ENCODE measurements at regions not wholly inside any gene's neighbourhood (a gene's known extent, or its start where the extent isn't known, plus 50 kb on each side); places are given as distances from the start of the nearest gene placed in this dataset.
"Not testable (repeated sequence)": the region's sequence is repeated elsewhere in the genome, so short reads cannot be mapped to it uniquely, and the experiment has no call there.

DNA sequence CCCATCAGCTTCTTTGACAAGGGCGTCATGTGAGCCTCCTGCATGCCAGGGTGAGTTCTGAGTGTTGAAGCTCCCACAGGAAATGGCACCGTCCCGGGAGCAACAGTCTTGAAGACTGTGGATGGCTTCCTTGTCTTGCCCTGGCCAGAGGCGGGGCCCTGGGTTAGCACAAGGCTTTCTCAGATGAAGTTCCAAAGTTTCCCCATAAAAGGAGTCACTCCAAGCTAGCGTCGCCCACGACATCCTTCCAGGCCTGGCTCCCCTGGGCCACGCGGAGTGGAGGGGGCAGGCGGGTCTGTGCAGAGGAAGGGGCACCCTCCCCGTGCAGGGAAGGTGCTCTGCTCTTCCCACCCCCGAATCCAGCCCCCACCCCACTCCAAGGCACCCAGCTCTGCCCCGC lies 4426.1 kb upstream of the TPTE start:
- H3K4me1 ChIP-seq (ENCODE audit: control insufficient read depth in 2 of 3, insufficient read depth in 2 of 3, low read depth in 1 of 3, low read length in 3 of 3); H3K27ac ChIP-seq (ENCODE audit: low read depth in 2 of 2, low read length in 2 of 2); H3K36me3 ChIP-seq (ENCODE audit: control insufficient read depth in 2 of 3, insufficient read depth in 3 of 3, low read length in 3 of 3); FAIRE-seq; H3K9ac ChIP-seq (ENCODE audit: low read length in 3 of 3); H3K27me3 ChIP-seq (ENCODE audit: control insufficient read depth, insufficient read depth, low read length); H3K9me3 ChIP-seq (ENCODE audit: control insufficient read depth in 2 of 3, insufficient read depth in 1 of 3, low read length in 3 of 3); intact Hi-C loops (cut with DNase I); DNase-seq; H3K4me3 ChIP-seq (ENCODE audit: low read length in 3 of 3): not testable (repeated sequence)

DNA sequence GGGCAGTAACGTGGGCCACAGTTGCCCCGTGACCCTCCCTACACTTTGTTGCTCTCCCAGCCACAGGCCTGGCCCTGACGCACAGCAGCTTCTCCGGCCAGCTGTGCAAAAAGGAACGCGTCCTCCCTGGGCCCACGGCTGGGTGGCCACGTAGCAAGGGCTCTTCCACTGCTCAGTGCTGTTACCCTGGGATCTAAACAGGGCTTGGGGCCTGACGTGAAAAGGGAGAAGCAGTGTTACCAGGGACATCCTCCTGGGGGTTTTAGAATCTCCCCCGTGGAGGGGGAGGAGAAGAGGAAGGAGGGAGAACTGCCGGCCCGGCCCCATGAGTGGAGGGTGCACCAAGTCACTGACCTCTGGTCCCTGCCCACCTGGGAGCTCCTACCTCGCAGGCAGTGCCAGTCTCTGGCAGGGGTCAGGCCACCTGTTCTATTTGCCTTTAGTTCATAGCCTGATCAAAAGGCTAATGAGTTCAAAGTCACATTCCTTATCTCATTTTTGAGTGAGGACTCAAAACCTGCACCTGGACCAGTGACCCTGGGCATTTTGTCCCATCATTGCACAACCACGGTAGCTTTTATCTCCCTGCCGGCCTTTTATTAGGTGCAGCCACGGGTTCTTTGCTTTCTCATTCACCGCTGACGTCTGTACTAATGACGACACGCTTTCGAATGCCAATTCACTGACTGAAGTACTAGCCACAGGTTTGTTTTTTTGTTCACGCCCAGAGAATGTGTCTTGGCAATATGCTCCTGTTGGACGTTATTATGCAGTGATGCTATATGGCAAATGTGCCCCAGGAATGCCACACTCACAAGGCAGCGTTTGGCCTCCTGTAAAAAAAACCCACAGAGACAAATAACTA lies 4424.6 kb upstream of the TPTE start:
- H3K27ac ChIP-seq (ENCODE audit: low read depth in 2 of 2, low read length in 2 of 2); H3K4me1 ChIP-seq (ENCODE audit: control insufficient read depth in 2 of 3, insufficient read depth in 2 of 3, low read depth in 1 of 3, low read length in 3 of 3); H3K4me3 ChIP-seq (ENCODE audit: low read length in 3 of 3); intact Hi-C loops (cut with DNase I); DNase-seq; H3K27me3 ChIP-seq (ENCODE audit: control insufficient read depth, insufficient read depth, low read length); H3K9ac ChIP-seq (ENCODE audit: low read length in 3 of 3); H3K9me3 ChIP-seq (ENCODE audit: control insufficient read depth in 2 of 3, insufficient read depth in 1 of 3, low read length in 3 of 3); H3K36me3 ChIP-seq (ENCODE audit: control insufficient read depth in 2 of 3, insufficient read depth in 3 of 3, low read length in 3 of 3); FAIRE-seq: not testable (repeated sequence)

DNA sequence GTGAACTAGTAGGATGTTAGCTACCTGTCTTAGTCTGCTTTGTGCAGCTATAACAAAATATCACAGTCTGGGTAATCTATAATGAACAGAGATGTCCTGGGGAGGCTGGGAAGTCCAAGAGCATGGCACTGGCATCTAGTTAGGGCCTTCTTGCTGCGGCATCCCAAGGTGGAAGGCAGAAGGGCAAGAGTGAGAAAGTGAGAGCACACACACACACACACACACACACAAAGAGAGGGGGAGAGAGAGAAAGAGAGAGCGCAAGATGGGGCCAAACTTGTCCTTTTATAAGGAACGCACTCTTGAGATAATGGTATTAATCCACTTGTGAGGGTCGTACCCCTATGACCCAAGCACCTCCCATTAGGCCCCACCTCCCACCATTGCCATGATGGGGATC lies 4423.6 kb upstream of the TPTE start:
- H3K27me3 ChIP-seq (ENCODE audit: control insufficient read depth, insufficient read depth, low read length); H3K36me3 ChIP-seq (ENCODE audit: control insufficient read depth in 2 of 3, insufficient read depth in 3 of 3, low read length in 3 of 3); H3K9ac ChIP-seq (ENCODE audit: low read length in 3 of 3); DNase-seq; H3K9me3 ChIP-seq (ENCODE audit: control insufficient read depth in 2 of 3, insufficient read depth in 1 of 3, low read length in 3 of 3); FAIRE-seq; H3K4me1 ChIP-seq (ENCODE audit: control insufficient read depth in 2 of 3, insufficient read depth in 2 of 3, low read depth in 1 of 3, low read length in 3 of 3); H3K27ac ChIP-seq (ENCODE audit: low read depth in 2 of 2, low read length in 2 of 2); H3K4me3 ChIP-seq (ENCODE audit: low read length in 3 of 3); intact Hi-C loops (cut with DNase I): not testable (repeated sequence)

DNA sequence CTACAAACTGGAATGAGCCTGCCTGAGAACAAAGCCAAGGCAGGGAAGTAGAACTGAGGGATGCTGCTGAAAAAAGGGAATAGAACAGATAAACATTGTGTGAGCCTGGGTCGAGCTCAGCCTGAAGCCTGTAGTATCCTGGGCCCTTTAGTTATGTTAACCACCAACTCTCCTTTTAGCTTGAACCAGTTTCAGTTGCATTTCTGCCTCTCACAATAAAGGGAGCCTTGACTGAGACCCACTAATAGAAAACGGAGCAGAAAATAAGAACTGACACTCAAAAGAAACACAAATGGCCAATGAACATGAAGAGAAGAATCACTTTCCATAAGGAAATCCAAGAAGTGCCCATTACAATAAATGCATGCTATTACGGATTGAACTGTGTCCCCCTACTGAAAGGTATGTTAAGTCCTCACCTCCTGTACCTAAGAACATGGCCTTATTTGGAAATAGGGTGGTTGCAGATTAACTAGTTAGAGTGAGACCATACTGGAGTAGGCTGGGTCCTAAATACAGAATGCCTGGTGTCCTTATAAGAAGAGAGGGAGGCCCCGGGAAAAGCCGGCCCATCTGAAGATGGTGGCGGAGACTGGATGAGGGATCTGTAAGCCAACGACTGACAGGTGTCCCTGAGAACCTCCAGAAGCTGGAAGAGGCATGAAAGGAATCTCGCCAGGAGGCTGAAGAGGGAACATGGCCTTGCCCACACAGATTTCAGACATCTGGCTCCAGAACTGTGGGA lies 4423.0 kb upstream of the TPTE start:
- H3K9me3 ChIP-seq (ENCODE audit: control insufficient read depth in 2 of 3, insufficient read depth in 1 of 3, low read length in 3 of 3); H3K4me1 ChIP-seq (ENCODE audit: control insufficient read depth in 2 of 3, insufficient read depth in 2 of 3, low read depth in 1 of 3, low read length in 3 of 3); H3K4me3 ChIP-seq (ENCODE audit: low read length in 3 of 3); H3K27ac ChIP-seq (ENCODE audit: low read depth in 2 of 2, low read length in 2 of 2); H3K9ac ChIP-seq (ENCODE audit: low read length in 3 of 3); H3K36me3 ChIP-seq (ENCODE audit: control insufficient read depth in 2 of 3, insufficient read depth in 3 of 3, low read length in 3 of 3); FAIRE-seq; intact Hi-C loops (cut with DNase I); H3K27me3 ChIP-seq (ENCODE audit: control insufficient read depth, insufficient read depth, low read length): not testable (repeated sequence)
- DNase-seq, result peak in 1 of 5 donors; percentile 22

DNA sequence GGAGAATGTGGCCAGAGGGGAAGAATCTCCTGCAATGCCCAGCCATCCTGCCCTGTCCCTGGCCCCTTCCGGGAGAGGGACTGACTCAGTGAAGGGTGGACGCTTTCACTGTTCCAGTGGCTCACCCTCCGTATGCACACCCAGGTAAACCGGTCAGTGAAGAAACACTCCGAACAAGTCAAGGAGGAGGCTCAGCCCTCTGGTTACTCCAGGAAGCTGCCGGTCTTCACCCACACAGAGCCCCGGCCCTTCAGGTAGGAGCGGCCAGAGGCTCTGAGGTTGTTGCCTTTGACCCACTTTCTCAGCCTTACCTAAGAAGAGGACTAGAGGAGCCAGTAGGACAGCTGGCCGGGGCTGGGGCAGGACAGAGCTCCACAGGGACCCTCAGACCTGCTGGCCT lies 4419.8 kb upstream of the TPTE start:
- FAIRE-seq; H3K9me3 ChIP-seq (ENCODE audit: control insufficient read depth in 2 of 3, insufficient read depth in 1 of 3, low read length in 3 of 3); H3K27me3 ChIP-seq (ENCODE audit: control insufficient read depth, insufficient read depth, low read length); H3K9ac ChIP-seq (ENCODE audit: low read length in 3 of 3); DNase-seq; H3K36me3 ChIP-seq (ENCODE audit: control insufficient read depth in 2 of 3, insufficient read depth in 3 of 3, low read length in 3 of 3); H3K4me1 ChIP-seq (ENCODE audit: control insufficient read depth in 2 of 3, insufficient read depth in 2 of 3, low read depth in 1 of 3, low read length in 3 of 3); H3K27ac ChIP-seq (ENCODE audit: low read depth in 2 of 2, low read length in 2 of 2); intact Hi-C loops (cut with DNase I); H3K4me3 ChIP-seq (ENCODE audit: low read length in 3 of 3): not testable (repeated sequence)

DNA sequence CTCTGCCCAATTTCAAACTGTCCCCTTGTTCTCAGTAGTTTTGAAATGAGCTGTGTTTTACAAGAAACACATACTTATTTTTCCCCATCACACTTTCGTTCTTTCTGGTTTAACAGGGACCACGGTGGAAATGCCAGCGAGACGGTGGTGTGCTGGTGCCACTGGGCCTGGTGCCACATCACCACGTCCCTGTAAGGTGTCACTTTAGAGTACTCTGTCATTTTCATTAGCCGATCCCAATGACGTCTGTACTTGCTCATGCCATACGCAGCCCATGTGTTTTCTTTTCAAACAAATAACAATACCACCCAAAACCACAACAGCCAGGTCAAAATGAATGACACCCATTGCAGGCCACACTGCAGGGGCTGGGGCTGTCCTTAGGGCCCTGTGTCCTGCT lies 4416.8 kb upstream of the TPTE start:
- intact Hi-C loops (cut with DNase I); H3K27me3 ChIP-seq (ENCODE audit: control insufficient read depth, insufficient read depth, low read length); DNase-seq; H3K27ac ChIP-seq (ENCODE audit: low read depth in 2 of 2, low read length in 2 of 2); H3K9ac ChIP-seq (ENCODE audit: low read length in 3 of 3); H3K4me3 ChIP-seq (ENCODE audit: low read length in 3 of 3); H3K4me1 ChIP-seq (ENCODE audit: control insufficient read depth in 2 of 3, insufficient read depth in 2 of 3, low read depth in 1 of 3, low read length in 3 of 3); FAIRE-seq; H3K9me3 ChIP-seq (ENCODE audit: control insufficient read depth in 2 of 3, insufficient read depth in 1 of 3, low read length in 3 of 3); H3K36me3 ChIP-seq (ENCODE audit: control insufficient read depth in 2 of 3, insufficient read depth in 3 of 3, low read length in 3 of 3): not testable (repeated sequence)

DNA sequence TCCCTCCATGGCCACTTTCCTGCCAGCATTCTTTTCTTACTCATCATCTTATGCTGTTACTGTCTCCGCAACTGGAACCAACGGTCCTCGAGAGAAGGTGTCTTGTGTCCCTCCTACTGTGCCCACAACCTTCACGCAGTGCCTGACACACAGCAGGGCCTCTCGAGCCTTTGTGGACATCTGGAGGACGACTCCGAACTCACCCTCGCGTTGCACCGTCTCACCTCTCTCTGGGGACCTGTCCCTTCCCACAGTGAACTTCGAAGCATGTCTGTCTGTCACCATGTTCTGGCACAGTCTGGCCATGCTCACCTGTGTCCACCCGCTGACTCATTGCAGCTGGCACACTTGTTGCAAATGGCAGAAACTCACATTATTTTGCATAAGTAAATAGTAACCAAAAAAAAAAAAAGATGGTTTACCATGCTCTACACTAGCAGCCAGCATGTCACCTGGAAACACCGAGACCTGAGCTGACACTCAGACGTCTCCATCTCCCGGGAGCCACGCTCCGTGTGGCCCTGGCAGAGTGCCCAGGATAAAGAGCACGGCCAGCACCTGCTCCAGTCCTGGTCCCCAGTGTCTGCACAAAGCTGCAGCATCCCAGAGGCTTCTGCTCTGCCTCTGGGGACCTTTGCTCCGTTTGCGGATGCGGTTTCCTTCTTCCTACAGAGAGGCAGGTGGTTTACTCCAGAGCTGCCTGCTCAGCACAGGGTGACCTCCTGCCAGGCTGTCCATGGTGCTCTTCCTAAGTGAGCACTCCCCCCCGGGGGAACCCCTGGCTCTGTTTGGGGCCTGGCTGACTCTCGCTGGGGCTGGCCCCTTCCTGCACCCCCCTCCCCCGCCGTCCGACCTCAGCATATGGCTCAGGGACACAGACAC lies 4414.5 kb upstream of the TPTE start:
- H3K27ac ChIP-seq (ENCODE audit: low read depth in 2 of 2, low read length in 2 of 2); H3K4me3 ChIP-seq (ENCODE audit: low read length in 3 of 3); H3K36me3 ChIP-seq (ENCODE audit: control insufficient read depth in 2 of 3, insufficient read depth in 3 of 3, low read length in 3 of 3); H3K9ac ChIP-seq (ENCODE audit: low read length in 3 of 3); H3K4me1 ChIP-seq (ENCODE audit: control insufficient read depth in 2 of 3, insufficient read depth in 2 of 3, low read depth in 1 of 3, low read length in 3 of 3); H3K9me3 ChIP-seq (ENCODE audit: control insufficient read depth in 2 of 3, insufficient read depth in 1 of 3, low read length in 3 of 3); FAIRE-seq; intact Hi-C loops (cut with DNase I); H3K27me3 ChIP-seq (ENCODE audit: control insufficient read depth, insufficient read depth, low read length): not testable (repeated sequence)
- peak in 1 of 5 donors; percentile 18 for DNase-seq

DNA sequence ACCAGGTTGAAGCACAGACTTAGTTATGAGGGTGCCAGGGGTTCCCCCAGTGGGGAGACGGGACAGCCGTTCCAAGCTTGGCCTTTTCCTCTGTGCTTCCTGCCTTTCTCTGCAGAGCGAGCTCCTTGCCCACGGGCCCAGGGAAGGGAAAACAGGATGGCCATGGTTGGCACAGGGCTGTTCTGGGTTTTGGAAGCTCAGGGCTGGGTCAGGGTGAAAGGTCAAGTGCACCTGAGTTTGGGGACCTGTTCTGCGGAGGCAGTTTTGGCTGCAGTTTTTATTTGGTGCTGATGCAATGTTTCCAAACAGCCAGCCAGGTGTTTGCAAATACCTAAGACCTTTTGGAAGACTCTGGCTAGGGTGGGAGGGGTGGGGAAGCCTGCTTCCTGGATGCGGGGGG lies 4412.5 kb upstream of the TPTE start:
- H3K4me3 ChIP-seq (ENCODE audit: low read length in 3 of 3); FAIRE-seq; H3K9me3 ChIP-seq (ENCODE audit: control insufficient read depth in 2 of 3, insufficient read depth in 1 of 3, low read length in 3 of 3); DNase-seq; H3K9ac ChIP-seq (ENCODE audit: low read length in 3 of 3); intact Hi-C loops (cut with DNase I); H3K27ac ChIP-seq (ENCODE audit: low read depth in 2 of 2, low read length in 2 of 2); H3K36me3 ChIP-seq (ENCODE audit: control insufficient read depth in 2 of 3, insufficient read depth in 3 of 3, low read length in 3 of 3); H3K4me1 ChIP-seq (ENCODE audit: control insufficient read depth in 2 of 3, insufficient read depth in 2 of 3, low read depth in 1 of 3, low read length in 3 of 3); H3K27me3 ChIP-seq (ENCODE audit: control insufficient read depth, insufficient read depth, low read length): not testable (repeated sequence)
